ENCODE measurements at regions not wholly inside any gene's neighbourhood (a gene's known extent, or its start where the extent isn't known, plus 50 kb on each side); places are given as distances from the start of the nearest gene placed in this dataset.

GRCh38 chr11:122038543-122038942 lies 77.5 kb downstream of the BLID start:
- no peaks in the 10 kb centered on the region for H3K9me3 Mint-ChIP-seq (ENCODE audit: unreplicated experiment)
- H3K27ac Mint-ChIP-seq (ENCODE audit: unreplicated experiment): no peak overlapping the region
- no peaks in the 10 kb centered on the region for H3K27me3 Mint-ChIP-seq (ENCODE audit: unreplicated experiment)
- H3K4me1 Mint-ChIP-seq (ENCODE audit: low read depth, unreplicated experiment): no peaks in the 10 kb centered on the region
- no peak overlapping the region for H3K4me3 Mint-ChIP-seq (ENCODE audit: unreplicated experiment)
- no peaks in the 10 kb centered on the region for H3K36me3 Mint-ChIP-seq (ENCODE audit: unreplicated experiment)
- DNase-seq: no peak
- no peak for TF ChIP-seq CTCF (IDR thresholded peaks at IDR 0.05; ENCODE audit: partially characterized antibody, unreplicated experiment)

- no peaks in the 10 kb centered on the region for H3K9me3 Mint-ChIP-seq (ENCODE audit: unreplicated experiment)
- no peak for DNase-seq
- no peaks in the 10 kb centered on the region for H3K4me1 Mint-ChIP-seq (ENCODE audit: low read depth, unreplicated experiment)
- no peak overlapping the region for H3K27ac Mint-ChIP-seq (ENCODE audit: unreplicated experiment)
- no peak overlapping the region for H3K4me3 Mint-ChIP-seq (ENCODE audit: unreplicated experiment)
- H3K36me3 Mint-ChIP-seq (ENCODE audit: unreplicated experiment): no peaks in the 10 kb centered on the region
- H3K27me3 Mint-ChIP-seq (ENCODE audit: unreplicated experiment): no peaks in the 10 kb centered on the region
- no peak for TF ChIP-seq CTCF (IDR thresholded peaks at IDR 0.05; ENCODE audit: partially characterized antibody, unreplicated experiment)
Measured at GRCh38 chr11:122037911-122038310, 78.1 kb downstream of the BLID start.

GRCh38 chr11:122036493-122036892 lies 79.5 kb downstream of the BLID start:
- Mint-ChIP-seq H3K36me3 (ENCODE audit: unreplicated experiment) (no peaks in the 10 kb centered on the region), H3K4me1 (ENCODE audit: low read depth, unreplicated experiment) (no peaks in the 10 kb centered on the region), H3K9me3 (ENCODE audit: unreplicated experiment) (no peaks in the 10 kb centered on the region), H3K27me3 (ENCODE audit: unreplicated experiment) (no peaks in the 10 kb centered on the region), H3K27ac (ENCODE audit: unreplicated experiment) (no peak overlapping the region), H3K4me3 (ENCODE audit: unreplicated experiment) (no peak overlapping the region)
- no peak for DNase-seq
- TF ChIP-seq CTCF (IDR thresholded peaks at IDR 0.05; ENCODE audit: partially characterized antibody, unreplicated experiment): no peak

GRCh38 chr11:122036018-122036417 lies 80.0 kb downstream of the BLID start:
- Mint-ChIP-seq H3K4me1 (ENCODE audit: low read depth, unreplicated experiment) (no peaks in the 10 kb centered on the region), H3K9me3 (ENCODE audit: unreplicated experiment) (no peaks in the 10 kb centered on the region), H3K27me3 (ENCODE audit: unreplicated experiment) (no peaks in the 10 kb centered on the region), H3K36me3 (ENCODE audit: unreplicated experiment) (no peaks in the 10 kb centered on the region), H3K4me3 (ENCODE audit: unreplicated experiment) (no peak overlapping the region), H3K27ac (ENCODE audit: unreplicated experiment) (no peak overlapping the region)
- no peak for DNase-seq
- no peak for TF ChIP-seq CTCF (IDR thresholded peaks at IDR 0.05; ENCODE audit: partially characterized antibody, unreplicated experiment)

- Mint-ChIP-seq H3K4me3 (ENCODE audit: unreplicated experiment) (no peak overlapping the region), H3K9me3 (ENCODE audit: unreplicated experiment) (no peaks in the 10 kb centered on the region), H3K27ac (ENCODE audit: unreplicated experiment) (no peak overlapping the region), H3K4me1 (ENCODE audit: low read depth, unreplicated experiment) (no peaks in the 10 kb centered on the region), H3K27me3 (ENCODE audit: unreplicated experiment) (no peaks in the 10 kb centered on the region), H3K36me3 (ENCODE audit: unreplicated experiment) (no peaks in the 10 kb centered on the region)
- DNase-seq: no peak
- no peak for TF ChIP-seq CTCF (IDR thresholded peaks at IDR 0.05; ENCODE audit: partially characterized antibody, unreplicated experiment)
Measured at GRCh38 chr11:122033631-122034030, 82.4 kb downstream of the BLID start.
